ENCODE measurements at regions not wholly inside any gene's neighbourhood (a gene's known extent, or its start where the extent isn't known, plus 50 kb on each side); places are given as distances from the start of the nearest gene placed in this dataset.
"Not testable (repeated sequence)": the region's sequence is repeated elsewhere in the genome, so short reads cannot be mapped to it uniquely, and the experiment has no call there.

DNA sequence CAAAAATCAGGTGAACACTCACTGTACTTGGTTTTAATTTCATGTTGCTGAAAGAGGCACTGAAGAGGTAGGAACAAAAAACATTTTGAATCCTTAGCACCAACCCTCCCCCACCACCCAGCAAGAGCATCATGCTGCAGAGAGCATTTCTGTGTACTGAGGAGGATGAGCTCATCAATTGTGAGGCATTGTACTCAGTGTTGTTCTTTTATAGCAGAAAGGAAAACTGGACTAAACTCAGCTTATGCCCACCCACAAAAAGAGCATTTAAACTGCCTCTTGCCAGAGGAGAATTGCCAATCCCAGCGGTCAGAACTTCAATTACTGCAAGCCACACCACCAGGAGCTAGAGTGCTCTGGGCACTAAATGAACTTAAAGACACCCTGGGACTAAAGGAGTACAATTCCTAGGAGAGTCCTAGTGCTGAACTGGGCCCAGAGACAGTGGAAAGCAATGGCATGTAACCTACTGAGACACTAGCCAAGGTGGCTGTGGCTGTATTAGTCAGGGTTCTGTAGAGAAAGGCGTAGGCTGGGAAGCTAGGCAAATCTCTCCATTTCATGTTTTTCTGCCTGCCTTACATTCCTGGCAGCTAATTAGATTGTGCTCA lies 280.7 kb upstream of the KLHL4 start:
- DNase-seq (ENCODE audit: low spot score): no peak

DNA sequence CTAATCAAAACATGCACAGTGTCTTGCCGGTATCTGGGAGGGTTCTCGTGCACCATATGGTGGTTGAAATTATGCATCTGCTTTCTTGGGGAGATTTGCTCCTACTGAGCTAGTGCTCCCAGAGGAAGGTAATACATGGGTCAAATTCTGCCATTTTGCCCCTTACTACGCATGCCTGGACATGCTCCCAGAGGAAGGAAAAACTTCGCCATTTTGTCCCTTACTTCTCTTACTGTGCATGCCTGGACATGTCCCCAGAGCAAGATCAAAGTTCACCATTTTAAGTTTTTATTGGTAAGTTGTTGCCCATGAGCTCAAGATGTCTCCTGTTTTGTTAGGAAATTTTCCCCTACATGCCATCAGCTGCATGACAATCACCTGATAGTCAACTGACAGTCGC lies 252.1 kb upstream of the KLHL4 start:
- no peak for DNase-seq (ENCODE audit: low spot score)

DNA sequence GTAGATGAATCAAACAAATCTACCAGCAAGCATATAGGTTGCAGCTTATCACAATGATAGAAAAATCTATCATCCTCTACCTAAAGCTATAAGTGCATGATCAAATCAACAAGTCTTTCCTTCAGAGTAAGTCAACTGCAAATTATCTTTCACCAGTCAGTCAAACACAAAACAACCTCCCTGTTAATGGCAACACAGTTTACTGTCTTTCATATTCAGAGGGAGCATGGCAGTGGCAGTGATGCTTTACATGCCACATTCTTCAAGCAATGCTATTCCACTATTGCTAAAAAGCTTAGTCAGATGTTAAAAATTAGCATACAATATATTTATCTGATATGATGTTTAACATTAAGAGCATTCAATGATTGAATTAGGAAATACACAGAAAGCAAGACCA lies 245.1 kb upstream of the KLHL4 start:
- DNase-seq (ENCODE audit: low spot score): no peak

GRCh38 chrX:87299563-87300160 lies 217.9 kb upstream of the KLHL4 start:
- DNase-seq (ENCODE audit: low spot score): peak; percentile 1

GRCh38 chrX:87310780-87311179 lies 206.8 kb upstream of the KLHL4 start:
- no peak for DNase-seq (ENCODE audit: low spot score)

DNA sequence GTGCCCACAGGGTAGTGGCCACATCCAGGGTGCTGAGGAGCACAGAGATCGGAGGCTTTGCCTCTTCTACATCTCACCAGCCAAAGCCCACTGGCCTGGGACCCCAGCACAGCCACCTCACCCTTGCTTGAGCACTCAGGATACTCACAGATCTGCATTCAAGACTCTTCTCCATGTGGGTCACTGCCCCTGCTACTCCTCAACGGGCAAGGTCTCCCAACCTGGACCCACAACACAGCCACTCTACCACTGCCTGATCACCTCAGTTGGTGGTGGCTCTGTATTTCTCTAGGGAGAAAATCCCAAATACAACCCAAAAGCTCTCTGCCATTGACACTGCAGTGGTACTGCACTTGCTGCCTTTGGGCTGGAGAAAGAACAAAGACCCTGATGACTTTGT lies 190.3 kb upstream of the KLHL4 start:
- no peak for DNase-seq (ENCODE audit: low spot score)

- no peak for DNase-seq (ENCODE audit: low spot score)
Observed at GRCh38 chrX:87337267-87337666, 180.3 kb upstream of the KLHL4 start.

- DNase-seq (ENCODE audit: low spot score): no peak
Observed at GRCh38 chrX:87338510-87338909, 179.1 kb upstream of the KLHL4 start.

GRCh38 chrX:87370865-87371264 lies 146.7 kb upstream of the KLHL4 start:
- DNase-seq (ENCODE audit: low spot score): no peak

GRCh38 chrX:87374324-87374723 lies 143.3 kb upstream of the KLHL4 start:
- no peak for DNase-seq (ENCODE audit: low spot score)

DNA sequence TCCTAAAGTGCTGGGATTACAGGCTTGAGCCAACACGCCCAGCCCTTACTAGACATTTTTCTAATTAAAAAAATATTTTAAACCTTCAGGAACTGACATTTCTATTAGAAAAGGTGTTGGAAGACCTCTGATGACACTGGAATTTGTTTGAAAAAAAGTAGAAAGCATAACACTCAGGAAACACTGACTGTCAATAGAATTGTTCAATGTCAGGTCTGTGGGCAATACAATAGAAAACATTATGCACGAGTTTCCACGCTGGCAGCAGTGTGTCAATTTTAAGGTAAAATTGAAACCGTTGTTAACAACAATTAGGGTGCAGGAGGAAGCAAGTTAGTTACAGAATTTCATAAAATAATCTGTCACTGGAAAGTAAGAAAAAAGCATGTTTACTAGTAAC lies 140.7 kb upstream of the KLHL4 start:
- no peak for DNase-seq (ENCODE audit: low spot score)

DNA sequence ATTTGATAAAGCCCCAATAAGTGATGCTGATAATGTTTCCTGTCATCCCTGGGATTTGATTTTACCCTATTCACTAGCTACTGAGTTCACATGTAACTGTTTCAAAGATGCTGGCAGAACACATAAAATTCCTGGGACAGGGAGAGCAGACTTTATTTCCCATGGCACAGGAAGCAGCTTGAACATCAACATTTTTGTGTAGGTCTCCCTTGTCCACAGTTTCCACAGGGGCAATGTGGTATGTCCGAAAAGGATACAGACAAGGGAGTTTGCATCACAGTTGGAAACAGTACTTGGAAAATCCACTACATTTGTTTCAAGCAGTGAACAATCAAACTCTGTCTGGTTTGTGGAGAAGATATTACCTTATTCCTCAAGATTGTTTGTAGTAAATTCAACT lies 129.2 kb upstream of the KLHL4 start:
- no peak for DNase-seq (ENCODE audit: low spot score)

DNA sequence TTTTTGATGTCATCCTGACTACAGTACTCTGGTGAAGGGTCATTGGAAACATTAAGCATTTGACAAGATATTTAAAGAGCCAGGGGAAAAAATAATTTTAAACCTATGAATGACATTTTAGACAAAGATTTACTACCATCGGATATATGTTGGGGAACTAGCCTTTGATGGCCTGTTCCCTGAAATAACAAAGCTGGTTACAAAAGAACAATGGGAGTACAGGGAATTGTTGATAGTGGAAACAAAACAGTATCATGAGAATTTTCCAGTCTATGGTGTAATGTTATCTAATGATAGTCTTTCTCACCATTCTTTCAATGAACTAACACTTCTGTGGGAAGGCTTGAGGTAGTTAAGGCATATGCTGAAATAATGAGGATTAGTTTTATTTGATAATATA lies 125.9 kb upstream of the KLHL4 start:
- no peak for DNase-seq (ENCODE audit: low spot score)

DNA sequence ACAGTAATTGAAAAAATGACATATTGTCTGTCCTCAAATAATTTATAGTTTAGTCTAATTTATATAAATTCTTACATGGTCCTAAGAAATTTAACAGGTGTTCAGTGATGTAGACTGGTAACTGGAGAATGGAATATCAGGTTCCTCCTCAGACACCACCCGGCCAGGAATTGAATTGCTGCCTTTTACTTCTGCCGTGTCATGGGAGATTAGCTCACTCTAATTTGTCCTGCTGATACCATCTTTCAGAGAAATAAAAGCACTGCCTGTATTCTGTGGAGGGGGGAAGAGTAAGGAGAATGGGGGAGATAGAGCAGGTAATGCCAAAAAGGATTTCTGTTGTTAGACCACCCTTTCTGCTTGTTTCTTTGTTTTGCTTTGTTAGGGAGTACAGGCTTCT lies 125.2 kb upstream of the KLHL4 start:
- no peak for DNase-seq (ENCODE audit: low spot score)

- DNase-seq (ENCODE audit: low spot score): no peak
Observed at GRCh38 chrX:87397103-87397886, 120.3 kb upstream of the KLHL4 start.

DNA sequence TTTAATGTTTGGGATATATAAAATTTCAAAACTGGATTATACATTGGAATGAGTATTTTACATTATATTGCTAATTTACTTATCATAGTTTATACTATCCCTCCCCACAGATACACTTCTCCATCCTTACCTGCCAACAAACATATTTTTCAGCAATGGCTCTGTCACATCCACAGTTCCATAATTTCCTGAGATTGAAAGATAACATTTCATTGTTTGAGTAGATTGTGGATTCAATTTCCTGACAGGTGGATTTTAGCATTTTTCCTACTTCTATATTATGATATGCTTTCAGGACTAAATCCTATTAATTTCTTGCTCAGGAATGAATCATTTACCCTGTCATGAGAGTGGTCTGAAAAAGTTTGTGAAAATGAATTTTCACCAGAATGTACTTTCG lies 115.3 kb upstream of the KLHL4 start:
- DNase-seq (ENCODE audit: low spot score): no peak

- no peak for DNase-seq (ENCODE audit: low spot score)
Observed at GRCh38 chrX:87403551-87403950, 114.1 kb upstream of the KLHL4 start.

DNA sequence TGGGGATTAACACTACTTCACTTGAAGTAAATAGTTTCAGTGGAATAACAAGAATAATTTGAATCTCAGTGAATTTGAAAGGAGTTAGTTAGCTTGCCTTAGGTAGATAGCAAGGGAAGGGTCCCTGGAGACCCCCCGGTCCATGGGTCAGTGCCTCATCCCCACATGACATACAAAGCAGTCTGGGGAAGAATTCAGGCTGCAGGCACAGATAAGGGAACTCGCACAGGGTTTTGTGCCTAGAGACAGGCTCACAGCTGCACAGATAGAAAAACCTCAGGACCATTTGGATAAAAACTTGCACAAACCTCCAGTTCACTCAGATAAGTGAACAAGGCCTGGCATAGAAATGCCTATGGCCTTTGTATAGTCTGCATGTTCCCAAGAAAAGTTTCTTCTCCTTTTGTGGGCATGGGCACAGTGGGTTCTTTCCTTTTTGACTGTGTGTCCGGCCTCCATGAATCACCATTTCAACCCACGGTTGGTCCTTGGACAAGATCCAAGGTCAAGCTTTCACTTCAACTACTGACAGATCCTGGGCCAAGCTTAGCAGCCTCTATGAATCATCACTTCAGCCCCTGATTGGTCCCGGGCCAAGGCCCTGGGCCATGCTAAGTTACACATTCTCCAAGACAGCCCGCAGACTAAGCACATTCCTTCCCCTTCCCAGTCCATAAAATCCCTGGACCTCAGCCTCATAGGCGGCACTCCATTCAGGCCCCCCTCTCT lies 108.3 kb upstream of the KLHL4 start:
- DNase-seq (ENCODE audit: low spot score): no peak

GRCh38 chrX:87425618-87426017 lies 92.0 kb upstream of the KLHL4 start:
- DNase-seq (ENCODE audit: low spot score): no peak

DNA sequence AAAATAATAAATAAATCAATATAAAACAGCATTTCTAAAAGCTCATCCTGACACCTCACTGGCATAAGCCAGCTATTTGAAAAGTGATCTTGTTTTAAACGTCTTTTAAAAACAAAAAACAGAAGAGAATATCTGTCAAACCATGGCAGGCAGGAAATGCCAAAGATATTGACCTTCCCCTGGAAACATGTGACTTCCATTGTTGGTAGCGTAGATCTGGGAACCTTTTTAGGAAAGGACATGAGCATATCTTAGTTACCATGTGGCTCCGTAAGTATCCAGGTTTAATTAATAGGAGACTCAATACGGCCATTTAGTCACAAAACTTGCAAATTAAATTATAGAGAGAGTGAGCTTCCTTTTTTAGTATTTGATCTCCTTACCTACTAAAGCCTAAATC lies 83.0 kb upstream of the KLHL4 start:
- no peak for DNase-seq (ENCODE audit: low spot score)

- DNase-seq (ENCODE audit: low spot score): not testable (repeated sequence)
Observed at GRCh38 chrX:87448613-87449012, 69.0 kb upstream of the KLHL4 start.

GRCh38 chrX:87465757-87466156 lies 51.8 kb upstream of the KLHL4 start:
- not testable (repeated sequence) for DNase-seq (ENCODE audit: low spot score)

Measured in GM03348 (cell line).